ENCODE measurements at regions not wholly inside any gene's neighbourhood (a gene's known extent, or its start where the extent isn't known, plus 50 kb on each side); places are given as distances from the start of the nearest gene placed in this dataset.
"Not testable (repeated sequence)": the region's sequence is repeated elsewhere in the genome, so short reads cannot be mapped to it uniquely, and the experiment has no call there.

GRCh38 chrX:63581906-63582305 is 203.1 kb downstream of the ARHGEF9 start:
- DNase-seq: no peak

DNA sequence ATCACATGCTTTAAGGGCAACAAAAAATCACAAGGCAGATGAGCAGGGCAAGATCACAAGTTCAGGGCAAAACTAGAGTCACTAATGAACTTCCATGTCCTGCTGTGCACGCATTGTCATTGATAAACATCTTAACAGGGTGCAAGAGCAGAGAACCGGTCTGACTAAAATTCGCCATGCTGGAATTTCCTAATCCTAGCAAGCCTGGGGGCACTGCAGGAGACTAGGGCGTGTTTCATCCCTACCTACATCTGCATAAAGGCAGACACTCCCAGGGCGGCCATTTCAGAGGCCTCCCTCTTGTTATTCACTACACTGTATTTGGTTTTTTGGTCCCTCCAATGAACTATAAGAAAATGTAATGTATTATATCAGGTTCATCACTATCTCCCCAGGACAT is 203.6 kb downstream of the ARHGEF9 start:
- no peak for DNase-seq

DNA sequence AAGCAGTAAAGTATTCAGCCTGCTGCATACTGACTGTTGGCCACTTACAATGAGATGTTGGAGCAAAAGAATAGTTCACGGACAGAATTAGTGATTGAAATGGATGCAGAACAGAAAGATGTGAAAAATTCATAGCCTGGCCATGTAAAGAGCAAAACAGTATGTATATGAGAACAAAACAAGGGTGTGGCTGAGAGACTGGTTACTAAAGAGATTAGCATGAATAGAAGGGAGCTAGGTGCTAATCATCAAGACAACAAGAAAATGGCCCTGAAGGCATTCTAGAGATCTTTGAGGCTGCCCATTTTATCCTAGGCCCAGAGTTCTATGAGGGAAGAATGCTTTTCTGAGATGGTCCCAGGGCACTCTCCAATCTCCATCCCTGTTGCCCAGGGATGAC is 208.5 kb downstream of the ARHGEF9 start:
- no peak for DNase-seq

DNA sequence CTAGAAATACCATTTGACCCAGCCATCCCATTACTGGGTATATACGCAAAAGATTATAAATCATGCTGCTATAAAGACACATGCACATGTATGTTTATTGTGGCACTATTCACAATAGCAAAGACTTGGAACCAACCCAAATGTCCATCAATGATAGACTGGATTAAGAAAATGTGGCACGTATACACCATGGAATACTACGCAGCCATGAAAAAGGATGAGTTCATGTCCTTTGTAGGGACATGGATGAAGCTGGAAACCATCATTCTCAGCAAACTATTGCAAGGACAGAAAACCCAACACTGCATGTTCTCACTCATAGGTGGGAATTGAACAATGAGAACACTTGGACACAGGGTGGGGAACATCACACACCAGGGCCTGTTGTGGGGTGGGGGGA is 209.3 kb downstream of the ARHGEF9 start:
- not testable (repeated sequence) for DNase-seq

DNA sequence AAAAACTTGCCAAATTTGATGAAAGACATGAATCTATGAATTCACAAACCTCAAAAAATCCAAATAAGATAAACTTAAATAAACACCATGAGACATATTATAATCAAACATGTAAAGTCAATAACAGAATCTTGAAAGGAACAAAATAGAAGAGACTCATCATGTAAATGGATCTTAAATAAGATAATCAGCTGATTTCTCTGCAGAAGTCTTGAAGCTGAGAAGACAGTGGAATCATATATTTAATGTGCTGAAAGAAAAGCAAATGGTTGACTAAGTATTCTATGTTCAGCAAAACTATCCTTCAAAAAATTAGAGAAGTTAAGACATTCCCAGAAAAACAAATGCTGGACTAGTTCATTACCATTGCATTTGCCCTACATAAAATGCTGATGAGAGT is 215.7 kb upstream of the SPIN4 start:
- no peak for DNase-seq

DNA sequence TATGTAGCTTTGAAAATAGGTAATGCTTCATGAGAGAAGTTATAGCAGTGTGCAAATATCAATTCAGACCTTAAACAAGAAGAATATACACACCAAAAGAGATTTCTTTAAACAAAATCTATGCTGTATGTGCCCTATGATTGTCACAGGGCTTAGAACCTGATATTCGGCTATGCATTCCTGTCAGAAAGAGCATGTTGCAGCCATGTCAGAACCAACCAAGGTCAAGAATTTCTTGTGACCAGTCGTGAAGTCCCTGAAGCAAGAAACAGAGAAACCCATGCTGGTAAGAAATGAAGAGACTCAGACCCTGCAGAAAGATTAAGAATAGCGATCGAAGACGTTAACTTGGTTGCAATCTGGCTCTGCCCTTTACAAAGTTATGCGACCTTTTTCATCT is 210.3 kb upstream of the SPIN4 start:
- peak; percentile 26 for DNase-seq

DNA sequence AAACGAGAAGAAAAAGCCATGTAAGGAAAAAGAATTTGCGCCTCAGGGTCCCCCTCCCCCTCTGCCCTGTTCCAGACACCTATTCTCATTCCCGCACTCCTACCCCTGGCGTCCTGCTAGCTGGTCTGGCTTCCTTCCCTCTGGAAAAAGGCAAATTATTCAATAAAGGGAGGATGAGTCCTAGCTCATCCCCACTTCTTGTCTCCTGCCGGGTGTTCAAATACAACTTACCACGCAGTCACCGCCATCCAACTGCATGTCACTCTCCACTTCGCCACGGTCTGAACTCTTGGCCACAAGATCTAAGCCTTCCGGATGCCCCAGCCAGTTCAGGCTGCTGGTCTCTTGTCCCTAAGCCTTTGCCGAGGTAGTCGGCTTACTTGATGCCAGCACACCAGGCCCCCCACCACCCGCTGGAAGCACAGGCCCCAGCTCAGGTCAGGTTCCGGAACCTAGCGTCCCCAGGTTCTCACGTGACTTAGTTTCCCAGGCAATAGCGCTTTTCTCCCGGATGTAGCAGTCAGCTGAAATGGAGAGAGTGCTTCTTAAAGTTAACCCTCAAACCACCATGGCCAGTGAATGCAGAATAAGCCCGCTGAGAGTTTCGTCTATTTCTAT is 209.6 kb upstream of the SPIN4 start:
- peak; percentile 92 for DNase-seq

- no peak for DNase-seq
These were observed 200.7 kb upstream of the SPIN4 start for GRCh38 chrX:63551856-63552255.

GRCh38 chrX:63530654-63531053 is 179.5 kb upstream of the SPIN4 start:
- no peak for DNase-seq

- no peak for DNase-seq
These were observed 178.8 kb upstream of the SPIN4 start for GRCh38 chrX:63529961-63530360.

GRCh38 chrX:63526863-63527262 is 175.7 kb upstream of the SPIN4 start:
- no peak for DNase-seq

- DNase-seq: no peak
These were observed 174.4 kb upstream of the SPIN4 start for GRCh38 chrX:63525491-63525890.

GRCh38 chrX:63519368-63519767 is 168.2 kb upstream of the SPIN4 start:
- DNase-seq: not testable (repeated sequence)

GRCh38 chrX:63514569-63515080 is 163.5 kb upstream of the SPIN4 start:
- no peak for DNase-seq

DNA sequence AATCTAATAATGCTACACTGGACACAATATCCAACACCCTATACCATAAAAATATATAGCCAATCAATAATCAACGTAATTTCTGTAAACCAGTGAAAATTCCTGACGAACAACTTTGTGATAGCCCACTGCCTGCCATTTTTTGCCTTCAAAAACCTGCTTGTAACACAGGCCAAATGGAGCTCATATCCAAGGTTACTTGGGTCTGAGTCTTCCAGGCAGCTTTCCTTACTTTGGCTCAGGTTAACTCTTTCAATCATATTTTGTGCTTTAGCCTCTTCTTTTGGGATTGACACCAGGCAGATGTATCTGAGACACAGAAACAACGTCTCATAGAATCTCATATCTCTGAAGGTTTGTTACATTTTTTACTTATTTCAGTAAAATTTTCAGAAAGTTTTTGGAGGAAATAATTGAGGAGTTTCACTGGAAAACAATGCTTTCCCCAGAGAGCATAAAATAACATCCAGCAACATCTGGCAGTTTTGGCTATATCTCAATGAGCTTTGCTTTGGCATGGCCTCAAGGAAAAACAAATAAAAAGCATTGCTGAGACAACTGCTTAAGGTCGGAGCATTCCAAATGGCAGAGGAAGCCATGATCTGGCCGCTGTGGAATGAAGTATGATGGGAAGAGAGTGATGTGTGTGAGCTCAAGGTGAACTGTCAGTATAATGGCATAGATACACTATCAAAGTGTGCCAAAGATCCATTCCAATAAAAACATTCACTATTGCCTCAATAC is 162.9 kb upstream of the SPIN4 start:
- DNase-seq: no peak

GRCh38 chrX:63511361-63511760 is 160.2 kb upstream of the SPIN4 start:
- DNase-seq: no peak

- DNase-seq: no peak
These were observed 157.5 kb upstream of the SPIN4 start for GRCh38 chrX:63508668-63509067.

GRCh38 chrX:63506320-63506719 is 155.2 kb upstream of the SPIN4 start:
- DNase-seq: peak; percentile 22

DNA sequence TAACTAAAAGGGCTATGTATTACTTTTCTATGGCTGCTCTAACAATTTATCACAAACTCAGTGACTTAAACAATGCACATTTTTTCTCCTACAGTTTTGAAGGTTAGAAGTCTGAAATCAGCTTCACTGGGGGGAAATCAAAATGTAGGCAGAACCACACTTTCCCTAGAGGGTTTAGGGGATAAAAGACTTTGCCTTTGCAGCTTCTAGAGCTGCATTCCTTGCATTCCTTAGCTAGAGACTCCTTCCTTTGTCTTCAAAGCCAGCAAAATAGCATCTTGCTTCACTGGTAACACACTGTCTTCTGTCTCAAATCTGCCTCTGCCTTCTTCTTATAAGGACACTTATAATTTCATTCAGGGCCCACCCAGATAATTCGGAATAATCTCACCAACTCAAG is 152.4 kb upstream of the SPIN4 start:
- DNase-seq: no peak

DNA sequence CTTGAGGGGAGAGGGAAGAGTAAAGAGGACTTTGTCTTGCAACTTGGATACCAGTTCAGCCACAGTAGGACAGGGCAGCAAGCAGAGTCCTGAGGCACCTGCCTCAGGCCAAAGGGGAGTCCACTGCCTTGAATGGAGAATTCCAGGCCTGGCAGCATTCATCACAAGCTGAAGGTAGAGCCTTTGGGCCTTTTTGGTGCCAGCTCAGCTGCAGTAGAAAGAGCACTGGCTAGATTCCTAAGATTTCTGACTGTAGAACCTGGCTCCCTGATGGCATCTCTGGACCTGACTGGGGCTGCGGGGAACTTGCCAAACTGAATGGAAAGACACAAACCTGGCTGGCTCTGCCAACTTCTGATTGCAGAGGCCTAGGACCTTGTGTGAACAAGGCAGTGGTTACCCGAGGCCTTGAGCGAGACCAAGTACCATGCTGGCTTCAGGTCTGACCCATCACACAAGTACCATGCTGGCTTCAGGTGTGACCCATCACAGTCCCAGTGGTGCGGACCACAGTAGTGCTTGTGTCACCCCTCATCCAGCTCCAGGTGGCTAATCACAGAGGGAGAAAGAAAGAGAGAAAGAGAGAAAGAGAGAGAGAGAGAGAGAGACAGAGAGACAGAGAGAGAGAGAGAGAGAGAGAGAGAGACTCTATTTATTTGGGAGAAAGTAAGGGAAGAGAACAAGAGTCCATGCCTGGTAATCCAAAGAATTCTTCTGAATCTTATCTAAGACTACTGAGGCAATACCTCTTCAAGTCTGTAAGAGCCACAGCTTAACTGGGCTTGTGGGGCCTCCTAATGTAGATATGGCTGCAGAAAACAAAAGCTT is 137.6 kb upstream of the SPIN4 start:
- DNase-seq: no peak

- DNase-seq: no peak
These were observed 124.1 kb upstream of the SPIN4 start for GRCh38 chrX:63475200-63475599.

- no peak for DNase-seq
These were observed 119.9 kb upstream of the SPIN4 start for GRCh38 chrX:63471004-63471403.

DNA sequence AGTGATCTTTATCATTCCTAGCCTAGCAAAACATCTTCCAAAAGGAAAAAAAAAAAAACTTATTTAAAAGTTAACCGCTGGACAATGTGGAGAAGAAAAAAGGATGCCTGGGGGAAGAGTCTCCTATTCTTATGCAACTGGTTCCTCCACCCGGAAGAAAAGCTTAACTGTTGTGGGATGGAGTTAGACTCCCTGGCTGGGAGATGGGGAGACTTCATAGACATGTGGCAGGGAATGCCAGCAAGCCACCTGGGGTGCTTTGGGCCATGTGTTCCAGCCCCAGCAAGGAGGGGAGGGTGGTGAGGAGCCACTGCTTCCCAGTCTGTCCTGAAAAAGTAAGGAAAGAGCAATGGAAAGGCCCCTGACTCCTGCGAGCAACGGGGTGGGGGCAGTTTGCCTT is 119.4 kb upstream of the SPIN4 start:
- no peak for DNase-seq

DNA sequence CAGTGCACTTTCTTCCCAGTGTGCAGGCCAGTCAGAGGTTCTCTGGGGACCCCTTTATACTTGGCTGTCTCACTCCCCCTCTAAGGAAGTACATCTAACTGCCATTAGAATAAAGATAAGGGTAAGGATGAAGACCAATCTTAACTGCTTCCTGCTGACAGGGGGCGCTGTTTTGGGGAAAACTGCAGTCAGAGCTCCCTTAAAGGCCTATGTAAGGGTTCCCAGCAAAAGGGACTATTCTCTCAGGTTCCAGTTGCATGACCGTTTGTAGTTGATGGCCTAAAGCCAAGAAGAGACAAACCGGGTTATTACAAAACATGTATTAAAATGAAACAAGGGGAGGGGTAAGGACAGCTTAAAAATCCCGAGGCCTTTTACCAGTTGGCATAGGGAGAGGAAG is 115.6 kb upstream of the SPIN4 start:
- no peak for DNase-seq
